Calu3 (cell line): ENCODE measurements at regions not wholly inside any gene's neighbourhood (a gene's known extent, or its start where the extent isn't known, plus 50 kb on each side); places are given as distances from the start of the nearest gene placed in this dataset.

Experiments used
- BruUV-seq: library from RNA; stranded (reverse); fragments of 400-500 nt; replicated peaks from 2 replicates; lab custom pipeline; 2021; lab: Mats Ljungman, UMichigan
- CTCF ChIA-PET: fragments of 300-600 bp; sonication (Branson Sonifier 250); formaldehyde crosslinking; loops from one replicate; lab custom pipeline; 2022; ENCODE audit warnings: antibody characterized with exemption; lab: Charles Lee
- DNase-seq: peaks from one replicate; pipeline ENCODE4 v3.0.0; 2022
- H3K27ac Mint-ChIP-seq: one replicate; pipeline ENCODE4 v1.8.0; 2022; ENCODE audit warnings: mixed read lengths; ENCODE audit not compliant: unreplicated experiment
- H3K27me3 Mint-ChIP-seq: one replicate; pipeline ENCODE4 v1.8.0; 2022; ENCODE audit warnings: mixed read lengths; ENCODE audit not compliant: unreplicated experiment
- H3K36me3 Mint-ChIP-seq: one replicate; pipeline ENCODE4 v1.8.0; 2022; ENCODE audit warnings: mild to moderate bottlenecking, moderate library complexity, mixed read lengths; ENCODE audit not compliant: insufficient read depth, unreplicated experiment
- H3K4me1 Mint-ChIP-seq: one replicate; pipeline ENCODE4 v1.8.0; 2022; ENCODE audit warnings: mild to moderate bottlenecking, low read depth, mixed read lengths; ENCODE audit not compliant: unreplicated experiment
- H3K4me3 Mint-ChIP-seq: one replicate; pipeline ENCODE4 v1.8.0; 2022; ENCODE audit warnings: mild to moderate bottlenecking, low read depth, moderate library complexity, mixed read lengths; ENCODE audit not compliant: unreplicated experiment
- H3K9me3 Mint-ChIP-seq: one replicate; pipeline ENCODE4 v1.8.0; 2022; ENCODE audit warnings: low read depth, mixed read lengths; ENCODE audit not compliant: unreplicated experiment
- CTCF ChIP-seq: fragments of 200-600 bp; IDR thresholded peaks from one replicate; pipeline ENCODE4 v1.8.0; 2022; ENCODE audit warnings: antibody characterized with exemption; ENCODE audit not compliant: unreplicated experiment
- intact Hi-C: fragments of 100-400 bp; cut with micrococcal nuclease; formaldehyde crosslinking; loops from one replicate; pipeline ENCODE4 v1.10.0; 2022; ENCODE audit not compliant: unreplicated experiment

GRCh38 chr9:13568405-13568804 is 288.9 kb upstream of the MPDZ start:
- intact Hi-C loops, result no loop called here
- no peak overlapping the region for H3K27ac Mint-ChIP-seq

GRCh38 chr9:13567833-13568232 is 288.3 kb upstream of the MPDZ start:
- Mint-ChIP-seq H3K4me1 (no peaks in the 10 kb centered on the region), H3K4me3 (no peak overlapping the region), H3K27me3 (no peaks in the 10 kb centered on the region), H3K27ac (no peak overlapping the region), H3K9me3 (no peaks in the 10 kb centered on the region), H3K36me3 (no peaks in the 10 kb centered on the region)
- TF ChIP-seq CTCF, result no peak
- intact Hi-C loops, result no loop called here
- no TSS peak for BruUV-seq
- DNase-seq, result no peak
- CTCF ChIA-PET, result no interaction called here

More at GRCh38 chr9:13568405-13568804, 288.9 kb upstream of the MPDZ start:
- Mint-ChIP-seq H3K9me3 (no peaks in the 10 kb centered on the region), H3K4me1 (no peaks in the 10 kb centered on the region), H3K4me3 (no peak overlapping the region), H3K36me3 (no peaks in the 10 kb centered on the region), H3K27me3 (no peaks in the 10 kb centered on the region)
- no peak for DNase-seq
- no peak for TF ChIP-seq CTCF
- CTCF ChIA-PET, result no interaction called here
- BruUV-seq, result no TSS peak

GRCh38 chr9:13557746-13558145 is 278.3 kb upstream of the MPDZ start:
- intact Hi-C loops, result no loop called here
- Mint-ChIP-seq H3K4me3 (no peak overlapping the region), H3K9me3 (no peaks in the 10 kb centered on the region), H3K27me3 (no peaks in the 10 kb centered on the region), H3K27ac (no peak overlapping the region), H3K4me1 (no peaks in the 10 kb centered on the region), H3K36me3 (no peaks in the 10 kb centered on the region)
- CTCF ChIA-PET, result no interaction called here
- no peak for DNase-seq
- no TSS peak for BruUV-seq
- no peak for TF ChIP-seq CTCF

GRCh38 chr9:13556656-13557055 is 277.2 kb upstream of the MPDZ start:
- DNase-seq, result no peak
- intact Hi-C loops, result no loop called here

More at GRCh38 chr9:13556656-13557055, 277.2 kb upstream of the MPDZ start:
- Mint-ChIP-seq H3K4me1 (no peaks in the 10 kb centered on the region), H3K27ac (no peak overlapping the region), H3K4me3 (no peak overlapping the region), H3K9me3 (no peaks in the 10 kb centered on the region), H3K36me3 (no peaks in the 10 kb centered on the region), H3K27me3 (no peaks in the 10 kb centered on the region)
- no TSS peak for BruUV-seq
- CTCF ChIA-PET, result no interaction called here
- TF ChIP-seq CTCF, result no peak
